Trophoblast cell (in vitro differentiated cells and primary cell): ENCODE measurements at regions not wholly inside any gene's neighbourhood (a gene's known extent, or its start where the extent isn't known, plus 50 kb on each side); places are given as distances from the start of the nearest gene placed in this dataset.

Experiments used
- DNase-seq, 2 donors: peaks; one replicate each; pipeline ENCODE4 v3.0.0-alpha.2; 2016
- H2AFZ ChIP-seq: 2 replicates; pipeline ENCODE4 v1.6.1; 2013; ENCODE audit warnings: low read length, moderate library complexity, mild to moderate bottlenecking; ENCODE audit not compliant: insufficient read depth, poor library complexity
- H2AK5ac ChIP-seq: 2 replicates; pipeline ENCODE4 v1.6.1; 2013; ENCODE audit warnings: mild to moderate bottlenecking, low read length
- H2BK120ac ChIP-seq: 2 replicates; pipeline ENCODE4 v1.6.1; 2013; ENCODE audit warnings: low read length, mild to moderate bottlenecking, moderate library complexity; ENCODE audit not compliant: insufficient read depth, poor library complexity
- H2BK12ac ChIP-seq: 2 replicates; pipeline ENCODE4 v1.6.1; 2013; ENCODE audit warnings: mild to moderate bottlenecking, low read length, moderate library complexity
- H2BK5ac ChIP-seq: 2 replicates; pipeline ENCODE4 v1.6.1; 2013; ENCODE audit warnings: low read length, low read depth, moderate library complexity, mild to moderate bottlenecking; ENCODE audit not compliant: poor library complexity
- H3K14ac ChIP-seq: 2 replicates; pipeline ENCODE4 v1.6.1; 2013; ENCODE audit warnings: mild to moderate bottlenecking, low read length
- H3K18ac ChIP-seq: 2 replicates; pipeline ENCODE4 v1.6.1; 2013; ENCODE audit warnings: mild to moderate bottlenecking, low read length
- H3K23ac ChIP-seq: 2 replicates; pipeline ENCODE4 v1.6.1; 2013; ENCODE audit warnings: low read length
- H3K27ac ChIP-seq: 2 replicates; pipeline ENCODE4 v1.5.1; 2013; ENCODE audit warnings: low read depth, mild to moderate bottlenecking, inconsistent platforms, low read length, moderate library complexity
- H3K27me3 ChIP-seq: 2 replicates; pipeline ENCODE4 v1.6.1; 2013; ENCODE audit warnings: inconsistent platforms, mild to moderate bottlenecking, low read length, moderate library complexity; ENCODE audit not compliant: insufficient read depth
- H3K36me3 ChIP-seq, 2 experiments: 1 replicate in 1 of 2; 2 replicates in 1 of 2; pipeline ENCODE4 v1.6.1; 2013; ENCODE audit warnings: low read length in 2 of 2, mild to moderate bottlenecking in 2 of 2, moderate library complexity in 1 of 2; ENCODE audit not compliant: insufficient read depth in 2 of 2, control insufficient read depth in 1 of 2
- H3K4ac ChIP-seq: 2 replicates; pipeline ENCODE4 v1.6.1; 2013; ENCODE audit warnings: low read depth, mild to moderate bottlenecking, low read length, moderate library complexity
- H3K4me1 ChIP-seq, 2 experiments: 1 replicate in 1 of 2; 2 replicates in 1 of 2; pipeline ENCODE4 v1.6.1; 2013; ENCODE audit warnings: low read length in 2 of 2, mild to moderate bottlenecking in 2 of 2, moderate library complexity in 1 of 2; ENCODE audit not compliant: insufficient read depth in 2 of 2, control insufficient read depth in 1 of 2
- H3K4me2 ChIP-seq: 2 replicates; pipeline ENCODE4 v1.6.1; 2013; ENCODE audit warnings: inconsistent platforms, mild to moderate bottlenecking, low read length, moderate library complexity
- H3K4me3 ChIP-seq: 2 replicates; pipeline ENCODE4 v1.5.1; 2013; ENCODE audit warnings: mild to moderate bottlenecking, low read depth, low read length, inconsistent platforms
- H3K79me1 ChIP-seq: one replicate; pipeline ENCODE4 v1.6.1; 2013; ENCODE audit warnings: low read length
- H3K79me2 ChIP-seq: 2 replicates; pipeline ENCODE4 v1.6.1; 2013; ENCODE audit warnings: low read length, mild to moderate bottlenecking; ENCODE audit not compliant: control insufficient read depth, insufficient read depth, poor library complexity
- H3K9ac ChIP-seq: 2 replicates; pipeline ENCODE4 v1.6.1; 2013; ENCODE audit warnings: mild to moderate bottlenecking, low read length
- H3K9me3 ChIP-seq: 2 replicates; pipeline ENCODE4 v1.6.1; 2013; ENCODE audit warnings: low read depth, mild to moderate bottlenecking, control low read depth, inconsistent platforms, low read length; ENCODE audit not compliant: insufficient read depth
- H4K12ac ChIP-seq: 2 replicates; pipeline ENCODE4 v1.6.1; 2013; ENCODE audit warnings: low read depth, mild to moderate bottlenecking, low read length, moderate library complexity
- H4K8ac ChIP-seq: 2 replicates; pipeline ENCODE4 v1.6.1; 2013; ENCODE audit warnings: low read depth, mild to moderate bottlenecking, low read length, moderate library complexity
- H4K91ac ChIP-seq: one replicate; pipeline ENCODE4 v1.6.1; 2013; ENCODE audit warnings: low read depth, mild to moderate bottlenecking, low read length, moderate library complexity
- WGBS: extraction: QIAGEN DNeasy Blood & Tissue Kit; methylation state at CpG from one replicate; pipeline ENCODE4 v1.1.7; 2013; ENCODE audit warnings: missing lambda C conversion rate; ENCODE audit not compliant: insufficient read length, insufficient coverage; ENCODE audit errors: extremely low coverage; 5-methylcytosine and 5-hydroxymethylcytosine counted together

DNA sequence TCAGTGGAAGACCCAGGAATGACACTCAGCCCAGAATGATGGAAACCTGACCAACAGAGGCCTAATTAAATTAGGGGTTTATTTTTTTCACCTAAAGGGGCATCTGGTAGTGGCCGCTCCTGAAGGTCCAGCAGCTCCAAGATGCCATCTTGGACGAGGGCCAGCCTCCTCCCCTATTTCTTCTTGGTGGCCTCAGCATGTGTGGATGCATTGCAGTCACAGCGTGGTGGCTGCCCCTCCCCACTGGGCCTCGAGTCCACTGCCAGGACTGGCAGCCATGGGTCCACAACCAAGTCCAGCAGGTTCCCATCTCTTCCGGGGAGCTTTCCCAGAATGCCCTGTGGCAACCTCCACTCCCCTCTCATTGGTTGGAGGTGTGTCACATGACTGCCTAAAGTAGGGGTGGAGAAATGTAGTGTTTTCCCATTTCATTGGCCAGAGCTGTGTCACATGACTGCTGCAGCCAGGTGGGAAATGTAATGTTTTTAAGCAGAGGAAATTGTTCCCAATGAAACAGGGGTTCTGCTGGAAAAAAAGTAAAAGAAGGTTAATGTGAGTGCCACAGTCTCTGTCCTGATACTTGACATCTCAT, 628.2 kb downstream of the PTPRU start:
- peaks cover 12% of the 10 kb centered on the region for H3K9me3 ChIP-seq
- H4K91ac ChIP-seq = no peak overlapping the region
- no peaks in the 10 kb centered on the region for H3K36me3 ChIP-seq
- no peak for DNase-seq
- H3K4me1 ChIP-seq = no peaks in the 10 kb centered on the region
- no peak overlapping the region for H3K9ac ChIP-seq
- H2BK120ac ChIP-seq = no peak overlapping the region
- no peak overlapping the region for H3K18ac ChIP-seq
- no peak overlapping the region for H3K4me2 ChIP-seq
- H2AFZ ChIP-seq = no peak overlapping the region
- no peak overlapping the region for H2BK5ac ChIP-seq
- no peaks in the 10 kb centered on the region for H3K27me3 ChIP-seq
- H3K14ac ChIP-seq = no peak overlapping the region
- H3K27ac ChIP-seq = no peak overlapping the region
- no CpG with 5 or more reads among the region's 5 CpGs for WGBS
- H4K8ac ChIP-seq = no peak overlapping the region
- H3K79me2 ChIP-seq = no peaks in the 10 kb centered on the region
- no peak overlapping the region for H2AK5ac ChIP-seq
- no peak overlapping the region for H3K4me3 ChIP-seq
- no peaks in the 10 kb centered on the region for H3K79me1 ChIP-seq
- no peak overlapping the region for H4K12ac ChIP-seq
- no peak overlapping the region for H3K23ac ChIP-seq
- no peak overlapping the region for H2BK12ac ChIP-seq
- no peak overlapping the region for H3K4ac ChIP-seq

DNA sequence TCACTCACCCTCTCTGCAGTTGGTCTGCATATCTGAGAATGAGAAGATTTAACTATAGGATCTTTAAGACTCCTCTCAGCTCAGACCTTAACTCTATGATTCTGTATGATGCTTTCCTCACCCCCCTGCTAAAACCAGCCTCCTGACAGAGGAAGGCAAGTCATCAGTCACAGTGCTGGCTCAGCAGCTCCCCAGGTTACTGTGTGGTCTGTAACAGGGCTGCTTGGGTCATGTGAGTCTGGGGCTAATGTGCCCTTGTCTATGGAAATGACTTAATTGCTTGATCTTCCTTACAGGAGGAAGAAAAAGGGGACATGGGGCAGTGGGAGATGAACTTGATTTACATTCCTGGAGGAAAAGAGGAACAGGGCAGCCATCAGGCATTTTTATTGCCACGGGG, 625.6 kb downstream of the PTPRU start:
- Histone ChIP-seq H2BK120ac (no peak overlapping the region), H3K79me2 (no peaks in the 10 kb centered on the region), H2AK5ac (no peak overlapping the region), H2AFZ (no peak overlapping the region), H3K9ac (no peak overlapping the region), H3K36me3 (no peaks in the 10 kb centered on the region), H3K79me1 (no peaks in the 10 kb centered on the region), H4K12ac (no peak overlapping the region), H2BK5ac (no peak overlapping the region), H3K4me3 (no peak overlapping the region), H4K8ac (no peak overlapping the region), H3K4ac (no peak overlapping the region), H3K27ac (no peak overlapping the region), H3K23ac (no peak overlapping the region), H3K4me2 (no peak overlapping the region), H3K27me3 (no peaks in the 10 kb centered on the region), H3K14ac (no peak overlapping the region), H4K91ac (no peak overlapping the region), H3K18ac (no peak overlapping the region), H2BK12ac (no peak overlapping the region), H3K4me1 (no peaks in the 10 kb centered on the region), H3K9me3 (peaks cover 10% of the 10 kb centered on the region)
- no CpG with 5 or more reads among the region's 1 CpG for WGBS
- DNase-seq = no peak

DNA sequence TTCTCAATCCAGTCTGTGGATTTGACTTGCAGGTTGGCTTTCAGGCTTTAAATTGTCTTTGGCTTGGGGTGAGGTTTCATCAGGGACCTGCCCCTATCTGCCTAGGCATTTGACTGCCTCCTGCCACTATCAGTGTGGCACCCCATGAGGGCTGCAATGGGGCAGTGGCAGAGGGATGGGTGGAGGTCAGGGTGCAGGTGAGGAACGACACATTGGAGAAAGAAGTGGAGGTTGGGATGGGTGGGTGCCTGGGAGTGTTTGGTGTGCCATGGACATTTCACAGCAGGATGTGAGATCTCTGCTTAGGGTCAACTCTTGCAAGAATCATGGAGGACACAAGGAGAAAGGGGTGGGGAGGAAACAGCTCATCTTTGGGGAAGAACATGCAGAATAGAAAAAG, 625.1 kb downstream of the PTPRU start:
- Histone ChIP-seq H2BK120ac (no peak overlapping the region), H2AFZ (no peak overlapping the region), H3K4me3 (no peak overlapping the region), H3K4me1 (no peaks in the 10 kb centered on the region), H3K4me2 (no peak overlapping the region), H2BK5ac (no peak overlapping the region), H4K8ac (no peak overlapping the region), H3K27me3 (no peaks in the 10 kb centered on the region), H3K14ac (no peak overlapping the region), H3K36me3 (no peaks in the 10 kb centered on the region), H3K23ac (no peak overlapping the region), H3K79me1 (no peaks in the 10 kb centered on the region), H2BK12ac (no peak overlapping the region), H3K4ac (no peak overlapping the region), H3K27ac (no peak overlapping the region), H4K91ac (no peak overlapping the region), H2AK5ac (no peak overlapping the region), H3K9ac (no peak overlapping the region), H4K12ac (no peak overlapping the region), H3K79me2 (no peaks in the 10 kb centered on the region), H3K18ac (no peak overlapping the region), H3K9me3 (peaks cover 10% of the 10 kb centered on the region)
- no CpG with 5 or more reads among the region's 1 CpG for WGBS
- no peak for DNase-seq

DNA sequence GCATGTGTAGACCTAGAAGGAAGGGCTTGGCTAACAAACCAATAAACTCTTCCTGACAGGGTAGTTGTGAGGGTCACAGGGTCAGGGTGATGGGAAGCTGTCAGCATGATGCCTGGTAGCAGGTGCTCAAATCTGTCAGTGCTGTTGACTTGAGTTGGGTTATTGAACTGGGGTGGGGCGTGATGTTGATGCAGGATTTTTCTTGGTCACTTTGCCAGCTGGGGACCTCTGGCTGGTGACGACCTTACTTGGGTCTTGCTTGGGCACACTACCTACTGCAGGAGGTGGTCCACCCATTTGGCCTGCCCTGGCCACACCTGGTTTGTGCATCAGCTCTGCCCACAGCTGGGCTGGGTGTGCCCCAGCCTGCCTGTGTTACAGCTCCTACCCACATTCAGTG, 624.4 kb downstream of the PTPRU start:
- Histone ChIP-seq H3K9ac (no peak overlapping the region), H2AFZ (no peak overlapping the region), H4K91ac (no peak overlapping the region), H2AK5ac (no peak overlapping the region), H2BK5ac (no peak overlapping the region), H3K36me3 (no peaks in the 10 kb centered on the region), H3K4ac (no peak overlapping the region), H3K4me2 (no peak overlapping the region), H3K4me1 (no peaks in the 10 kb centered on the region), H3K79me2 (no peaks in the 10 kb centered on the region), H2BK120ac (no peak overlapping the region), H4K8ac (no peak overlapping the region), H3K4me3 (no peak overlapping the region), H3K14ac (no peak overlapping the region), H3K27me3 (no peaks in the 10 kb centered on the region), H3K9me3 (peaks cover 10% of the 10 kb centered on the region), H3K27ac (no peak overlapping the region), H3K18ac (no peak overlapping the region), H3K79me1 (no peaks in the 10 kb centered on the region), H2BK12ac (no peak overlapping the region), H4K12ac (no peak overlapping the region), H3K23ac (no peak overlapping the region)
- WGBS = no CpG with 5 or more reads among the region's 2 CpGs
- no peak for DNase-seq
